GM12892 (cell line): ENCODE measurements at regions not wholly inside any gene's neighbourhood (a gene's known extent, or its start where the extent isn't known, plus 50 kb on each side); places are given as distances from the start of the nearest gene placed in this dataset.

Source experiments
- POLR2A ChIP-seq: IDR thresholded peaks from 2 replicates; pipeline ENCODE4 v1.6.1; 2011; ENCODE audit warnings: low read depth, low read length, control low read depth
- POLR2AphosphoS5 ChIP-seq: IDR thresholded peaks from 2 replicates; pipeline ENCODE4 v1.6.1; 2011; ENCODE audit warnings: low read depth, low read length, control low read depth

GRCh38 chr2:16067037-16067406 lies 126.7 kb downstream of the MYCN start:
- no peak for TF ChIP-seq POLR2AphosphoS5
- no peak for TF ChIP-seq POLR2A
